Trophoblast cell (in vitro differentiated cells and primary cell): ENCODE measurements at regions not wholly inside any gene's neighbourhood (a gene's known extent, or its start where the extent isn't known, plus 50 kb on each side); places are given as distances from the start of the nearest gene placed in this dataset.

Experiments
- DNase-seq, 2 donors: peaks; one replicate each; pipeline ENCODE4 v3.0.0-alpha.2; 2016
- H2AFZ ChIP-seq: 2 replicates; pipeline ENCODE4 v1.6.1; 2013; ENCODE audit warnings: low read length, moderate library complexity, mild to moderate bottlenecking; ENCODE audit not compliant: insufficient read depth, poor library complexity
- H2AK5ac ChIP-seq: 2 replicates; pipeline ENCODE4 v1.6.1; 2013; ENCODE audit warnings: mild to moderate bottlenecking, low read length
- H2BK120ac ChIP-seq: 2 replicates; pipeline ENCODE4 v1.6.1; 2013; ENCODE audit warnings: low read length, mild to moderate bottlenecking, moderate library complexity; ENCODE audit not compliant: insufficient read depth, poor library complexity
- H2BK12ac ChIP-seq: 2 replicates; pipeline ENCODE4 v1.6.1; 2013; ENCODE audit warnings: mild to moderate bottlenecking, low read length, moderate library complexity
- H2BK5ac ChIP-seq: 2 replicates; pipeline ENCODE4 v1.6.1; 2013; ENCODE audit warnings: low read length, low read depth, moderate library complexity, mild to moderate bottlenecking; ENCODE audit not compliant: poor library complexity
- H3K14ac ChIP-seq: 2 replicates; pipeline ENCODE4 v1.6.1; 2013; ENCODE audit warnings: mild to moderate bottlenecking, low read length
- H3K18ac ChIP-seq: 2 replicates; pipeline ENCODE4 v1.6.1; 2013; ENCODE audit warnings: mild to moderate bottlenecking, low read length
- H3K23ac ChIP-seq: 2 replicates; pipeline ENCODE4 v1.6.1; 2013; ENCODE audit warnings: low read length
- H3K27ac ChIP-seq: 2 replicates; pipeline ENCODE4 v1.5.1; 2013; ENCODE audit warnings: low read depth, mild to moderate bottlenecking, inconsistent platforms, low read length, moderate library complexity
- H3K27me3 ChIP-seq: 2 replicates; pipeline ENCODE4 v1.6.1; 2013; ENCODE audit warnings: inconsistent platforms, mild to moderate bottlenecking, low read length, moderate library complexity; ENCODE audit not compliant: insufficient read depth
- H3K36me3 ChIP-seq, 2 experiments: 1 replicate in 1 of 2; 2 replicates in 1 of 2; pipeline ENCODE4 v1.6.1; 2013; ENCODE audit warnings: low read length in 2 of 2, mild to moderate bottlenecking in 2 of 2, moderate library complexity in 1 of 2; ENCODE audit not compliant: insufficient read depth in 2 of 2, control insufficient read depth in 1 of 2
- H3K4ac ChIP-seq: 2 replicates; pipeline ENCODE4 v1.6.1; 2013; ENCODE audit warnings: low read depth, mild to moderate bottlenecking, low read length, moderate library complexity
- H3K4me1 ChIP-seq, 2 experiments: 1 replicate in 1 of 2; 2 replicates in 1 of 2; pipeline ENCODE4 v1.6.1; 2013; ENCODE audit warnings: low read length in 2 of 2, mild to moderate bottlenecking in 2 of 2, moderate library complexity in 1 of 2; ENCODE audit not compliant: insufficient read depth in 2 of 2, control insufficient read depth in 1 of 2
- H3K4me2 ChIP-seq: 2 replicates; pipeline ENCODE4 v1.6.1; 2013; ENCODE audit warnings: inconsistent platforms, mild to moderate bottlenecking, low read length, moderate library complexity
- H3K4me3 ChIP-seq: 2 replicates; pipeline ENCODE4 v1.5.1; 2013; ENCODE audit warnings: mild to moderate bottlenecking, low read depth, low read length, inconsistent platforms
- H3K79me1 ChIP-seq: one replicate; pipeline ENCODE4 v1.6.1; 2013; ENCODE audit warnings: low read length
- H3K79me2 ChIP-seq: 2 replicates; pipeline ENCODE4 v1.6.1; 2013; ENCODE audit warnings: low read length, mild to moderate bottlenecking; ENCODE audit not compliant: control insufficient read depth, insufficient read depth, poor library complexity
- H3K9ac ChIP-seq: 2 replicates; pipeline ENCODE4 v1.6.1; 2013; ENCODE audit warnings: mild to moderate bottlenecking, low read length
- H3K9me3 ChIP-seq: 2 replicates; pipeline ENCODE4 v1.6.1; 2013; ENCODE audit warnings: low read depth, mild to moderate bottlenecking, control low read depth, inconsistent platforms, low read length; ENCODE audit not compliant: insufficient read depth
- H4K12ac ChIP-seq: 2 replicates; pipeline ENCODE4 v1.6.1; 2013; ENCODE audit warnings: low read depth, mild to moderate bottlenecking, low read length, moderate library complexity
- H4K8ac ChIP-seq: 2 replicates; pipeline ENCODE4 v1.6.1; 2013; ENCODE audit warnings: low read depth, mild to moderate bottlenecking, low read length, moderate library complexity
- H4K91ac ChIP-seq: one replicate; pipeline ENCODE4 v1.6.1; 2013; ENCODE audit warnings: low read depth, mild to moderate bottlenecking, low read length, moderate library complexity
- WGBS: extraction: QIAGEN DNeasy Blood & Tissue Kit; methylation state at CpG from one replicate; pipeline ENCODE4 v1.1.7; 2013; ENCODE audit warnings: missing lambda C conversion rate; ENCODE audit not compliant: insufficient read length, insufficient coverage; ENCODE audit errors: extremely low coverage; 5-methylcytosine and 5-hydroxymethylcytosine counted together

GRCh38 chr7:17429579-17429978, 131.1 kb downstream of the AHR start:
- Histone ChIP-seq H2AK5ac (no peak overlapping the region), H4K91ac (no peak overlapping the region), H3K4me2 (no peak overlapping the region), H3K4ac (no peak overlapping the region), H2BK120ac (no peak overlapping the region), H3K27me3 (no peaks in the 10 kb centered on the region), H2BK5ac (no peak overlapping the region), H3K27ac (no peak overlapping the region), H3K14ac (no peak overlapping the region), H2AFZ (no peak overlapping the region), H3K79me1 (no peaks in the 10 kb centered on the region), H4K8ac (no peak overlapping the region), H3K79me2 (no peaks in the 10 kb centered on the region), H3K9ac (no peak overlapping the region), H3K18ac (no peak overlapping the region), H2BK12ac (no peak overlapping the region), H3K4me3 (no peak overlapping the region), H3K4me1 (no peaks in the 10 kb centered on the region), H4K12ac (no peak overlapping the region), H3K23ac (no peak overlapping the region), H3K9me3 (peaks cover 5% of the 10 kb centered on the region), H3K36me3 (no peaks in the 10 kb centered on the region)
- DNase-seq = no peak
- WGBS = no CpG with 5 or more reads among the region's 4 CpGs

GRCh38 chr7:17432793-17433192, 134.3 kb downstream of the AHR start:
- no peak overlapping the region for H4K12ac ChIP-seq
- no peaks in the 10 kb centered on the region for H3K79me2 ChIP-seq
- H2BK12ac ChIP-seq = no peak overlapping the region
- no peak overlapping the region for H3K18ac ChIP-seq
- H2BK5ac ChIP-seq = no peak overlapping the region
- peaks cover 5% of the 10 kb centered on the region for H3K9me3 ChIP-seq
- H3K23ac ChIP-seq = no peak overlapping the region
- no peaks in the 10 kb centered on the region for H3K27me3 ChIP-seq
- no peak overlapping the region for H2AFZ ChIP-seq
- no peak for DNase-seq
- H3K4me3 ChIP-seq = no peak overlapping the region
- H4K8ac ChIP-seq = no peak overlapping the region
- no peak overlapping the region for H3K4me2 ChIP-seq
- no peak overlapping the region for H3K4ac ChIP-seq
- H2AK5ac ChIP-seq = no peak overlapping the region
- H3K9ac ChIP-seq = no peak overlapping the region
- no peak overlapping the region for H3K27ac ChIP-seq
- no peaks in the 10 kb centered on the region for H3K79me1 ChIP-seq
- no peaks in the 10 kb centered on the region for H3K4me1 ChIP-seq
- WGBS = no CpG with 5 or more reads among the region's 3 CpGs
- H3K14ac ChIP-seq = no peak overlapping the region
- H4K91ac ChIP-seq = no peak overlapping the region
- no peak overlapping the region for H2BK120ac ChIP-seq
- no peaks in the 10 kb centered on the region for H3K36me3 ChIP-seq

- no CpG with 5 or more reads among the region's 3 CpGs for WGBS
- no peak overlapping the region for H3K4ac ChIP-seq
- H3K79me1 ChIP-seq = no peaks in the 10 kb centered on the region
- H4K12ac ChIP-seq = no peak overlapping the region
- no peaks in the 10 kb centered on the region for H3K36me3 ChIP-seq
- H3K4me2 ChIP-seq = no peak overlapping the region
- no peaks in the 10 kb centered on the region for H3K27me3 ChIP-seq
- no peak overlapping the region for H3K4me3 ChIP-seq
- no peak overlapping the region for H4K91ac ChIP-seq
- H3K9ac ChIP-seq = no peak overlapping the region
- H2BK5ac ChIP-seq = no peak overlapping the region
- DNase-seq = no peak
- no peak overlapping the region for H3K27ac ChIP-seq
- H2AFZ ChIP-seq = no peak overlapping the region
- H4K8ac ChIP-seq = no peak overlapping the region
- H3K9me3 ChIP-seq = no peaks in the 10 kb centered on the region
- no peak overlapping the region for H3K14ac ChIP-seq
- H3K79me2 ChIP-seq = no peaks in the 10 kb centered on the region
- H3K4me1 ChIP-seq = no peaks in the 10 kb centered on the region
- no peak overlapping the region for H3K18ac ChIP-seq
- H2BK120ac ChIP-seq = no peak overlapping the region
- no peak overlapping the region for H3K23ac ChIP-seq
- no peak overlapping the region for H2BK12ac ChIP-seq
- H2AK5ac ChIP-seq = no peak overlapping the region
These were observed 135.7 kb downstream of the AHR start for GRCh38 chr7:17434191-17434590.

GRCh38 chr7:17434841-17435692, 136.6 kb downstream of the AHR start:
- no peaks in the 10 kb centered on the region for H3K79me1 ChIP-seq
- no peak overlapping the region for H3K4me3 ChIP-seq
- no peak overlapping the region for H3K4ac ChIP-seq

More at GRCh38 chr7:17434841-17435692, 136.6 kb downstream of the AHR start:
- H3K9ac ChIP-seq = no peak overlapping the region
- no peaks in the 10 kb centered on the region for H3K27me3 ChIP-seq
- no peaks in the 10 kb centered on the region for H3K4me1 ChIP-seq
- H3K14ac ChIP-seq = no peak overlapping the region
- H4K91ac ChIP-seq = no peak overlapping the region
- H4K8ac ChIP-seq = no peak overlapping the region
- H3K23ac ChIP-seq = no peak overlapping the region
- H2BK120ac ChIP-seq = no peak overlapping the region
- H2BK5ac ChIP-seq = no peak overlapping the region
- no peak overlapping the region for H4K12ac ChIP-seq
- no peak overlapping the region for H3K4me2 ChIP-seq
- H2BK12ac ChIP-seq = no peak overlapping the region
- DNase-seq = peak; percentile 10 to 65
- H3K9me3 ChIP-seq = peaks cover 3% of the 10 kb centered on the region
- H3K18ac ChIP-seq = no peak overlapping the region
- no peak overlapping the region for H3K27ac ChIP-seq
- no peak overlapping the region for H2AFZ ChIP-seq
- H3K79me2 ChIP-seq = no peaks in the 10 kb centered on the region
- H2AK5ac ChIP-seq = no peak overlapping the region
- no CpG with 5 or more reads among the region's 6 CpGs for WGBS
- no peaks in the 10 kb centered on the region for H3K36me3 ChIP-seq
